SK-N-SH (cell line): ENCODE measurements at regions not wholly inside any gene's neighbourhood (a gene's known extent, or its start where the extent isn't known, plus 50 kb on each side); places are given as distances from the start of the nearest gene placed in this dataset.

Experiments
- CTCF ChIA-PET: fragments of 300-600, 350-600 bp; formaldehyde crosslinking; extraction: SDS; loops from one replicate; lab custom pipeline; 2021; lab: Yijun Ruan, JAX
- POLR2A ChIA-PET: fragments of 350-600 bp; sonication (Branson Sonifier 250); formaldehyde crosslinking; extraction: SDS; loops from one replicate; lab custom pipeline; 2020; ENCODE audit warnings: antibody characterized with exemption, inconsistent platforms; lab: Yijun Ruan, JAX
- DNase-seq: peaks from one replicate; pipeline ENCODE4 v3.0.0; 2012
- H2AFZ ChIP-seq: fragments of 200-600 bp; sonication (generic); 2 replicates; pipeline ENCODE4 v1.8.1; 2016; ENCODE audit warnings: antibody characterized with exemption, mild to moderate bottlenecking, low read depth
- H3F3A ChIP-seq: fragments of 200-600 bp; sonication (generic); replicated peaks from 2 replicates; pipeline ENCODE3; 2016; ENCODE audit warnings: antibody characterized with exemption, mild to moderate bottlenecking; ENCODE audit not compliant: insufficient read depth
- H3K27ac ChIP-seq, 2 experiments: fragments of 200-500 bp in 1 of 2; fragments of 200-600 bp in 1 of 2; sonication (Bioruptor generic) in 1 of 2; sonication (generic), shearing (Covaris generic) in 1 of 2; 2 replicates each; pipeline versions ENCODE4 v1.5.1 to v1.6.1; 2014 to 2016; ENCODE audit warnings: low read depth in 2 of 2, inconsistent platforms in 1 of 2, low read length in 1 of 2, mild to moderate bottlenecking in 1 of 2, mixed read lengths in 1 of 2
- H3K27me3 ChIP-seq: fragments of 200-600 bp; sonication (generic), shearing (Covaris generic); 2 replicates; pipeline ENCODE4 v1.6.1; 2016; ENCODE audit warnings: mixed run types; ENCODE audit not compliant: insufficient read depth
- H3K36me3 ChIP-seq, 2 experiments: fragments of 200-500 bp in 1 of 2; fragments of 200-600 bp in 1 of 2; sonication (Bioruptor generic) in 1 of 2; sonication (generic) in 1 of 2; replicated peaks in 1 of 2; 2 replicates each; pipeline versions ENCODE3 to v1.5.1; 2014 to 2016; ENCODE audit warnings: low read length in 1 of 2, mild to moderate bottlenecking in 1 of 2; ENCODE audit not compliant: insufficient read depth in 2 of 2, control insufficient read depth in 1 of 2
- H3K4me1 ChIP-seq, 2 experiments: fragments of 200-500 bp in 1 of 2; fragments of 200-600 bp in 1 of 2; sonication (Bioruptor generic) in 1 of 2; sonication (generic), shearing (Covaris generic) in 1 of 2; 2 replicates each; pipeline versions ENCODE4 v1.5.1 to v1.6.1; 2014 to 2016; ENCODE audit warnings: low read depth in 1 of 2, low read length in 1 of 2, mixed run types in 1 of 2; ENCODE audit not compliant: insufficient read depth in 2 of 2, control insufficient read depth in 1 of 2
- H3K4me2 ChIP-seq: fragments of 200-600 bp; sonication (generic), shearing (Covaris generic); 2 replicates; pipeline ENCODE4 v1.6.1; 2017; ENCODE audit warnings: mixed run types
- H3K4me3 ChIP-seq, 2 experiments: fragments of 200-500 bp in 1 of 2; fragments of 200-600 bp in 1 of 2; sonication (Bioruptor generic) in 1 of 2; sonication (generic), shearing (Covaris generic) in 1 of 2; 2 replicates each; pipeline versions ENCODE4 v1.5.1 to v1.8.1; 2014 to 2016; ENCODE audit warnings: low read depth in 2 of 2, inconsistent platforms in 1 of 2, low read length in 1 of 2, mild to moderate bottlenecking in 1 of 2, mixed read lengths in 1 of 2, moderate library complexity in 1 of 2
- H3K79me2 ChIP-seq: fragments of 200-600 bp; sonication (generic); 2 replicates; pipeline ENCODE4 v1.8.1; 2017; ENCODE audit warnings: mild to moderate bottlenecking; ENCODE audit not compliant: insufficient read depth
- H3K9ac ChIP-seq: fragments of 200-600 bp; sonication (generic); 2 replicates; pipeline ENCODE4 v1.6.1; 2017; ENCODE audit warnings: mixed run types
- H3K9me2 ChIP-seq: fragments of 200-600 bp; sonication (generic); 2 replicates; pipeline ENCODE4 v1.6.1; 2017; ENCODE audit warnings: mixed run types
- H3K9me3 ChIP-seq: fragments of 200-600 bp; sonication (generic); 2 replicates; pipeline ENCODE4 v1.6.1; 2017; ENCODE audit warnings: mixed run types, mild to moderate bottlenecking, moderate library complexity
- H4K20me1 ChIP-seq: fragments of 200-600 bp; sonication (generic); 2 replicates; pipeline ENCODE4 v1.6.1; 2017; ENCODE audit warnings: mild to moderate bottlenecking, mixed run types; ENCODE audit not compliant: insufficient read depth
- ELF1 ChIP-seq: IDR thresholded peaks from 2 replicates; pipeline ENCODE4 v1.4.0; 2012
- EP300 ChIP-seq, 2 experiments: IDR thresholded peaks; 2 replicates each; pipeline versions ENCODE4 v1.4.0 to v1.6.1; 2012; ENCODE audit warnings: borderline replicate concordance in 1 of 2, low read depth in 1 of 2, low read length in 1 of 2
- FOXJ3 ChIP-seq: sonication (generic); formaldehyde crosslinking; IDR thresholded peaks from 2 replicates; pipeline ENCODE4 v1.5.1; 2020; ENCODE audit warnings: mild to moderate bottlenecking, missing genetic modification reagents
- IRF3 ChIP-seq: fragments of 150-350 bp; IDR thresholded peaks from 2 replicates; pipeline ENCODE4 v1.6.1; 2016; ENCODE audit warnings: mild to moderate bottlenecking, low read depth, low read length
- JUND ChIP-seq: IDR thresholded peaks from 2 replicates; pipeline ENCODE4 v1.4.0; 2012
- MEF2A ChIP-seq: IDR thresholded peaks from 2 replicates; pipeline ENCODE4 v1.4.0; 2012; ENCODE audit warnings: low read depth, borderline replicate concordance
- PBX3 ChIP-seq: IDR thresholded peaks from 2 replicates; pipeline ENCODE4; 2012
- RAD21 ChIP-seq: IDR thresholded peaks from 2 replicates; pipeline ENCODE4 v1.6.1; 2012; ENCODE audit warnings: mild to moderate bottlenecking, low read length
- RCOR1 ChIP-seq: fragments of 150-350 bp; IDR thresholded peaks from 2 replicates; pipeline ENCODE4 v1.6.1; 2017; ENCODE audit warnings: antibody characterized with exemption, low read length
- RFX5 ChIP-seq: IDR thresholded peaks from 2 replicates; pipeline ENCODE4 v1.6.1; 2012; ENCODE audit warnings: mild to moderate bottlenecking, improper control_type of control experiment, low read length
- RXRA ChIP-seq: IDR thresholded peaks from 2 replicates; pipeline ENCODE4 v1.4.0; 2012; ENCODE audit warnings: low read depth, mild to moderate bottlenecking, borderline replicate concordance
- SIN3A ChIP-seq: IDR thresholded peaks from 2 replicates; pipeline ENCODE4 v1.6.1; 2012; ENCODE audit warnings: low read depth, mild to moderate bottlenecking, low read length, moderate library complexity, borderline replicate concordance
- SMC3 ChIP-seq: IDR thresholded peaks from 2 replicates; pipeline ENCODE4 v1.6.1; 2012; ENCODE audit warnings: low read depth, low read length, improper control_type of control experiment
- TAF1 ChIP-seq: IDR thresholded peaks from 2 replicates; pipeline ENCODE4 v1.6.1; 2012; ENCODE audit warnings: low read depth, mild to moderate bottlenecking, low read length, moderate library complexity, borderline replicate concordance
- TCF12 ChIP-seq: IDR thresholded peaks from 2 replicates; pipeline ENCODE4 v1.4.0; 2012
- TEAD4 ChIP-seq: IDR thresholded peaks from 2 replicates; pipeline ENCODE4 v1.4.0; 2012; ENCODE audit warnings: mild to moderate bottlenecking, borderline replicate concordance; ENCODE audit not compliant: insufficient read depth
- ZBTB33 ChIP-seq: IDR thresholded peaks from 2 replicates; pipeline ENCODE4 v1.4.0; 2012; ENCODE audit warnings: low read depth, borderline replicate concordance
- WGBS: methylation state at CpG from one replicate; pipeline ENCODE4 v1.1.6; 2017; ENCODE audit warnings: low lambda C conversion rate; 5-methylcytosine and 5-hydroxymethylcytosine counted together
- TF ChIP-seq, protein P1 (sequence below): IDR thresholded peaks from 2 replicates; pipeline ENCODE4 v1.4.0; 2012; ENCODE audit warnings: low read depth, borderline replicate concordance
- TF ChIP-seq, protein P2 (sequence below): fragments of 200-600 bp; sonication (generic); IDR thresholded peaks from 2 replicates; pipeline ENCODE4 v1.6.1; 2017; ENCODE audit warnings: antibody characterized with exemption, mild to moderate bottlenecking, moderate library complexity

DNA sequence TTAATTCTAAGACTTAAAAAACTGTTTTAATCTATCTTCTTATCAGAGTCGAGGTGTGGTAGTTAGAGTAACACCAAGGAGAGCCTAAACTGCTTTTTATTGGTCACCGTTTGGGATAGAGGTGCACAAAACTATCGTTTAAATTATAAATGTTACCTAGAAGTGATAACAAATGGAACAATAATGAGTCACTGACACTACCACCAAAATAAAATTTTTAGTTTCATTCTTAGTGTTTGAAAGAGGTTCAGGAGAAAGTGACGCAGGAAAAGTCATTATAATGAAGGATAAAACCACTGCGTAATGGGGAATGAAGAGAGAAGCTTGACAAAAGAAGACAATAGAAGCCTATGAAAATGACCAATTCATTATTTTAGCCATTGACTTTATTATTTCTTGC, 158.2 kb downstream of the COX18 start:
- H3K4me2 ChIP-seq, result no peak overlapping the region
- TF ChIP-seq PBX3, result no peak
- no peak for TF ChIP-seq RCOR1
- no peak for TF ChIP-seq ELF1
- TF ChIP-seq, protein P1, sequence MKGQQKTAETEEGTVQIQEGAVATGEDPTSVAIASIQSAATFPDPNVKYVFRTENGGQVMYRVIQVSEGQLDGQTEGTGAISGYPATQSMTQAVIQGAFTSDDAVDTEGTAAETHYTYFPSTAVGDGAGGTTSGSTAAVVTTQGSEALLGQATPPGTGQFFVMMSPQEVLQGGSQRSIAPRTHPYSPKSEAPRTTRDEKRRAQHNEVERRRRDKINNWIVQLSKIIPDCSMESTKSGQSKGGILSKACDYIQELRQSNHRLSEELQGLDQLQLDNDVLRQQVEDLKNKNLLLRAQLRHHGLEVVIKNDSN, result no peak
- no peak for TF ChIP-seq SMC3
- TF ChIP-seq TAF1, result no peak
- no peak for TF ChIP-seq TEAD4
- no peak for TF ChIP-seq FOXJ3
- TF ChIP-seq RXRA, result no peak
- no peak for TF ChIP-seq IRF3
- no peak for TF ChIP-seq ZBTB33
- no peak for TF ChIP-seq SIN3A
- no peak for TF ChIP-seq EP300 (IDR thresholded peaks at IDR 0.05; ENCODE audit: borderline replicate concordance in 1 of 2, low read depth in 1 of 2, low read length in 1 of 2)
- 35% methylated on average over 5 of the region's 5 CpGs for WGBS
- H3F3A ChIP-seq, result no peaks in the 10 kb centered on the region
- H4K20me1 ChIP-seq, result no peaks in the 10 kb centered on the region
- no peaks in the 10 kb centered on the region for H3K9me2 ChIP-seq
- no peak overlapping the region for H3K9ac ChIP-seq
- H3K27me3 ChIP-seq, result no peaks in the 10 kb centered on the region
- no peaks in the 10 kb centered on the region for H3K79me2 ChIP-seq
- H3K4me1 ChIP-seq, result no peaks in the 10 kb centered on the region
- H3K4me3 ChIP-seq, result no peak overlapping the region
- ChIA-PET POLR2A (no interaction called here), CTCF (interaction anchor here (0.6 kb wide), 1 partner anchor 10 kb away, joined by 3 read pairs; no protein-coding TSS in a partner anchor)
- no peak overlapping the region for H2AFZ ChIP-seq
- DNase-seq, result no peak
- H3K36me3 ChIP-seq, result no peaks in the 10 kb centered on the region
- H3K27ac ChIP-seq, result no peak overlapping the region
- H3K9me3 ChIP-seq, result no peaks in the 10 kb centered on the region

GRCh38 chr4:72909461-72909860, 160.1 kb downstream of the COX18 start:
- peak; percentile 4 for DNase-seq
- TF ChIP-seq SIN3A, result no peak
- TF ChIP-seq PBX3, result no peak
- TF ChIP-seq ELF1, result no peak
- no peak for TF ChIP-seq JUND
- no peak for TF ChIP-seq RCOR1
- no peak for TF ChIP-seq MEF2A
- TF ChIP-seq RFX5, result no peak
- TF ChIP-seq RAD21, result peak; percentile 35; the same call in 1 of the 2 replicates
- TF ChIP-seq, protein P1, result no peak
- TF ChIP-seq, protein P2, sequence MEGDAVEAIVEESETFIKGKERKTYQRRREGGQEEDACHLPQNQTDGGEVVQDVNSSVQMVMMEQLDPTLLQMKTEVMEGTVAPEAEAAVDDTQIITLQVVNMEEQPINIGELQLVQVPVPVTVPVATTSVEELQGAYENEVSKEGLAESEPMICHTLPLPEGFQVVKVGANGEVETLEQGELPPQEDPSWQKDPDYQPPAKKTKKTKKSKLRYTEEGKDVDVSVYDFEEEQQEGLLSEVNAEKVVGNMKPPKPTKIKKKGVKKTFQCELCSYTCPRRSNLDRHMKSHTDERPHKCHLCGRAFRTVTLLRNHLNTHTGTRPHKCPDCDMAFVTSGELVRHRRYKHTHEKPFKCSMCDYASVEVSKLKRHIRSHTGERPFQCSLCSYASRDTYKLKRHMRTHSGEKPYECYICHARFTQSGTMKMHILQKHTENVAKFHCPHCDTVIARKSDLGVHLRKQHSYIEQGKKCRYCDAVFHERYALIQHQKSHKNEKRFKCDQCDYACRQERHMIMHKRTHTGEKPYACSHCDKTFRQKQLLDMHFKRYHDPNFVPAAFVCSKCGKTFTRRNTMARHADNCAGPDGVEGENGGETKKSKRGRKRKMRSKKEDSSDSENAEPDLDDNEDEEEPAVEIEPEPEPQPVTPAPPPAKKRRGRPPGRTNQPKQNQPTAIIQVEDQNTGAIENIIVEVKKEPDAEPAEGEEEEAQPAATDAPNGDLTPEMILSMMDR, result peak; percentile 18; the same call in 1 of the 2 replicates
- TF ChIP-seq TCF12, result no peak

More at GRCh38 chr4:72909461-72909860, 160.1 kb downstream of the COX18 start:
- ChIA-PET POLR2A (no interaction called here), CTCF (no interaction called here)
- Histone ChIP-seq H3K4me1 (no peaks in the 10 kb centered on the region), H3K4me3 (no peak overlapping the region), H3K4me2 (no peak overlapping the region), H3F3A (no peaks in the 10 kb centered on the region), H2AFZ (no peak overlapping the region), H3K9ac (no peak overlapping the region), H3K9me2 (no peaks in the 10 kb centered on the region), H3K27ac (no peak overlapping the region), H4K20me1 (no peaks in the 10 kb centered on the region), H3K79me2 (no peaks in the 10 kb centered on the region), H3K36me3 (no peaks in the 10 kb centered on the region), H3K9me3 (no peaks in the 10 kb centered on the region), H3K27me3 (no peaks in the 10 kb centered on the region)
- 0% methylated on average over 1 of the region's 1 CpG for WGBS
